Thyroid gland (tissue), 4 donors: ENCODE measurements at regions not wholly inside any gene's neighbourhood (a gene's known extent, or its start where the extent isn't known, plus 50 kb on each side); places are given as distances from the start of the nearest gene placed in this dataset.

Source experiments
- POLR2A ChIP-seq, 2 donors: fragments of 450-650 bp; IDR thresholded peaks; one replicate each; pipeline ENCODE4 v1.6.1; 2017; ENCODE audit warnings: antibody characterized with exemption in 2 of 2, mild to moderate bottlenecking in 2 of 2, moderate library complexity in 1 of 2
- TF ChIP-seq, protein P1 (sequence below), 6 experiments: fragments of 200-600 bp in 3 of 6; fragments of 450-650 bp in 3 of 6; sonication (generic) in 3 of 6; IDR thresholded peaks; one replicate each; pipeline ENCODE4 v1.5.1; 2016 to 2019; ENCODE audit warnings: antibody characterized with exemption in 6 of 6, mild to moderate bottlenecking in 2 of 6, inconsistent platforms in 1 of 6, moderate library complexity in 1 of 6

DNA sequence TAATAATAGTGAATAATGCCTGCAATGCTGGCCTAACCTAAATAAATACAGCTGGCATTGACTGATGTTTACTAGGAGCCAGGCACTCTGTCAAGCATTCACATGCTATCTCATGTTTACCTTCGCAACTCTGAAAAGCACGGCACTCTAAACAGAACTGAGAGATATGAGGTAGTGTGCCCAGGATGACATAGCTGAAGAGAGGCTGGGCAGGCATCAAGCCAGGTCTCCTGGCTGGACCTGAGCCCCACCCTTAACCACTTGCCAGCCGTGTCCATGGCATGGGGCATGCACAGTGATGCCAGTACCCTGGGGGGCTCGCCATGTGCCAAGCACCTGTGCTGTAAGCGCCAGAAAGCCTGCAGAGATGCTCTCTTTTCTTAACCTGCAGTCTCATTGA lies 119.4 kb upstream of the MVB12B start:
- TF ChIP-seq, protein P1, sequence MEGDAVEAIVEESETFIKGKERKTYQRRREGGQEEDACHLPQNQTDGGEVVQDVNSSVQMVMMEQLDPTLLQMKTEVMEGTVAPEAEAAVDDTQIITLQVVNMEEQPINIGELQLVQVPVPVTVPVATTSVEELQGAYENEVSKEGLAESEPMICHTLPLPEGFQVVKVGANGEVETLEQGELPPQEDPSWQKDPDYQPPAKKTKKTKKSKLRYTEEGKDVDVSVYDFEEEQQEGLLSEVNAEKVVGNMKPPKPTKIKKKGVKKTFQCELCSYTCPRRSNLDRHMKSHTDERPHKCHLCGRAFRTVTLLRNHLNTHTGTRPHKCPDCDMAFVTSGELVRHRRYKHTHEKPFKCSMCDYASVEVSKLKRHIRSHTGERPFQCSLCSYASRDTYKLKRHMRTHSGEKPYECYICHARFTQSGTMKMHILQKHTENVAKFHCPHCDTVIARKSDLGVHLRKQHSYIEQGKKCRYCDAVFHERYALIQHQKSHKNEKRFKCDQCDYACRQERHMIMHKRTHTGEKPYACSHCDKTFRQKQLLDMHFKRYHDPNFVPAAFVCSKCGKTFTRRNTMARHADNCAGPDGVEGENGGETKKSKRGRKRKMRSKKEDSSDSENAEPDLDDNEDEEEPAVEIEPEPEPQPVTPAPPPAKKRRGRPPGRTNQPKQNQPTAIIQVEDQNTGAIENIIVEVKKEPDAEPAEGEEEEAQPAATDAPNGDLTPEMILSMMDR (IDR thresholded peaks at IDR 0.05) = no peak
- TF ChIP-seq POLR2A (IDR thresholded peaks at IDR 0.05) = no peak
